ENCODE measurements at regions not wholly inside any gene's neighbourhood (a gene's known extent, or its start where the extent isn't known, plus 50 kb on each side); places are given as distances from the start of the nearest gene placed in this dataset.

- Histone ChIP-seq H3K27me3 (replicated peaks in 1 of 4; ENCODE audit: control insufficient read depth in 3 of 4, extremely low read depth in 1 of 4, insufficient read depth in 3 of 4, low read length in 3 of 4) (no peaks in the 10 kb centered on the region), H2BK120ac (replicated peaks; ENCODE audit: low read depth, low read length) (no peak overlapping the region), H3K79me2 (ENCODE audit: control insufficient read depth in 1 of 2, insufficient read depth in 2 of 2, low read length in 2 of 2) (no peaks in the 10 kb centered on the region), H4K20me1 (replicated peaks in 1 of 2; ENCODE audit: control insufficient read depth in 1 of 2, insufficient read depth in 2 of 2, low read length in 2 of 2) (no peaks in the 10 kb centered on the region), H2BK12ac (ENCODE audit: low read depth, low read length) (no peak overlapping the region), H3K18ac (ENCODE audit: extremely low read depth, low read length) (no peak overlapping the region), H3K36me3 (ENCODE audit: control insufficient read depth in 2 of 4, insufficient read depth in 4 of 4, low read length in 3 of 4) (no peaks in the 10 kb centered on the region), H3K79me1 (ENCODE audit: low read depth, low read length) (no peaks in the 10 kb centered on the region), H3K4me1 (replicated peaks in 1 of 4; ENCODE audit: control insufficient read depth in 3 of 4, insufficient read depth in 4 of 4, low read length in 3 of 4) (no peaks in the 10 kb centered on the region), H3K56ac (replicated peaks; ENCODE audit: insufficient read length, low read depth, low read length) (no peak overlapping the region), H3K4me2 (ENCODE audit: insufficient read depth in 1 of 2, low read depth in 2 of 2, low read length in 2 of 2) (no peak overlapping the region), H2AK5ac (ENCODE audit: low read depth, low read length) (no peak overlapping the region), H2BK20ac (ENCODE audit: low read length) (no peak overlapping the region), H3K23me2 (ENCODE audit: low read depth, low read length) (no peaks in the 10 kb centered on the region; the same call in 1 of the 2 replicates), H4K8ac (ENCODE audit: extremely low read depth, insufficient read depth, low read length) (no peak overlapping the region), H3K4me3 (ENCODE audit: extremely low read depth in 1 of 4, insufficient read depth in 2 of 4, low read depth in 3 of 4, low read length in 4 of 4) (no peak overlapping the region), H3K27ac (ENCODE audit: low read depth, low read length) (no peak overlapping the region), H3K14ac (ENCODE audit: insufficient read length) (no peak overlapping the region), H3K9ac (replicated peaks in 1 of 4; ENCODE audit: extremely low read depth in 1 of 4, low read depth in 3 of 4, low read length in 3 of 4) (no peak overlapping the region), H3K4ac (replicated peaks; ENCODE audit: insufficient read length, low read depth, low read length) (no peak overlapping the region), H3K23ac (ENCODE audit: insufficient read length) (no peak overlapping the region), H2BK15ac (ENCODE audit: low read length) (no peak overlapping the region), H4K5ac (ENCODE audit: insufficient read length, low read depth, low read length) (no peak overlapping the region), H2BK5ac (ENCODE audit: low read depth, low read length) (no peak overlapping the region), H2AFZ (ENCODE audit: low read length) (no peak overlapping the region), H4K91ac (replicated peaks; ENCODE audit: insufficient read length, low read length) (no peak overlapping the region), H3K9me3 (ENCODE audit: insufficient read depth in 2 of 2, low read depth in 1 of 2, low read length in 1 of 2) (no peaks in the 10 kb centered on the region)
- DNase-seq (ENCODE audit: low read depth in 1 of 2, low spot score in 2 of 2) (no peak), FAIRE-seq (no peak)
- TF ChIP-seq EP300 (IDR thresholded peaks at IDR 0.05; ENCODE audit: borderline replicate concordance in 1 of 2, low read depth in 2 of 2, low read length in 2 of 2): no peak
- TF ChIP-seq RBBP5 (IDR thresholded peaks at IDR 0.05; ENCODE audit: borderline replicate concordance, low read depth, low read length): no peak
- no peak for TF ChIP-seq SP1 (IDR thresholded peaks at IDR 0.05; ENCODE audit: low read depth, low read length)
- TF ChIP-seq ASH2L (IDR thresholded peaks at IDR 0.05; ENCODE audit: low read length): no peak
- no peak for TF ChIP-seq EGR1 (IDR thresholded peaks at IDR 0.05; ENCODE audit: borderline replicate concordance, low read depth, low read length)
- TF ChIP-seq CREB1 (IDR thresholded peaks at IDR 0.05): no peak
- TF ChIP-seq PHF8 (conservative IDR thresholded peaks at IDR 0.05; ENCODE audit: low read depth, low read length): no peak
- TF ChIP-seq TAF1 (IDR thresholded peaks at IDR 0.05; ENCODE audit: low read depth, low read length): no peak
- no peak for TF ChIP-seq SIRT6 (IDR thresholded peaks at IDR 0.05; ENCODE audit: low read length)
- no peak for TF ChIP-seq ZNF274 (IDR thresholded peaks at IDR 0.05; ENCODE audit: borderline replicate concordance, extremely low read depth, low read length)
- no peak for TF ChIP-seq CHD1 (IDR thresholded peaks at IDR 0.05; ENCODE audit: low read depth, low read length)
- TF ChIP-seq KDM4A (IDR thresholded peaks at IDR 0.05; ENCODE audit: low read depth, low read length, severe bottlenecking): no peak
- 81% methylated on average over 4 of the region's 4 CpGs; no CpG with 5 or more reads in 1 of the 2 experiments for WGBS, 2 experiments (ENCODE audit: extremely low coverage in 1 of 2, insufficient coverage in 1 of 2, insufficient read length in 1 of 2, insufficient replicate concordance in 2 of 2, low coverage in 1 of 2, low lambda C conversion rate in 2 of 2, missing lambda C conversion rate in 1 of 2)
- ChIA-PET CTCF (ENCODE audit: partially characterized antibody) (interaction anchor here (1.6 kb wide), 1 partner anchor 30 kb away, joined by 3 read pairs; no protein-coding TSS in a partner anchor), POLR2A (ENCODE audit: partially characterized antibody) (no interaction called here)
Measured at GRCh38 chr9:87137718-87138117, 190.4 kb upstream of the GAS1 start.
